ENCODE measurements at regions not wholly inside any gene's neighbourhood (a gene's known extent, or its start where the extent isn't known, plus 50 kb on each side); places are given as distances from the start of the nearest gene placed in this dataset.

DNA sequence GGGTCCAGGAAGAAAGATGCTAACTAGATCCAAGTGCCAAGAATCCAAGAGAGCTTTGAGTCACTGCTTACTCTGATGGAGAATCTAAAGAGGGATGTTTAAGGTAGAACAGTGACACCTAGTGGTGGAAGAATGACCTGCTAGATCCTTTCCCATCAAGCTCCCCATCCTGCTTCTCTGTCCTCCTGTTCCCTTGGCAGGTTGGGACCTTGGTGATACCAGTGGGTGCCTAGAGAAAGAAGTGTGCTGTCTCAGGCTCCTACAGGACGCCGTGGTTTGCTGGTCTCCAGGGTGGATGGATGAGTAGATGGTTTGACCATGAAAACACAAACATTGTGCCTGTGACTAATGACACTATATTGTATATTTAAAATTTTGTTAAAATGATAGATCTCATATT, 383.7 kb downstream of the TMEM135 start:
- no peak overlapping the region for H3K27ac ChIP-seq
- H3K9ac ChIP-seq (ENCODE audit: insufficient read length), result no peak overlapping the region
- peak; percentile 76 for DNase-seq (ENCODE audit: low read depth, low spot score)
- H3K36me3 ChIP-seq (ENCODE audit: insufficient read depth, low read length), result no peaks in the 10 kb centered on the region
- no peak for TF ChIP-seq EZH2 (IDR thresholded peaks at IDR 0.05)
- no peak for TF ChIP-seq POLR2AphosphoS5 (IDR thresholded peaks at IDR 0.05; ENCODE audit: borderline replicate concordance, low read depth, low read length)
- TF ChIP-seq FOXP2 (optimal IDR thresholded peaks at IDR 0.05; ENCODE audit: control extremely low read depth, extremely low read length, insufficient read depth), result no peak
- H3K4me3 ChIP-seq, result no peak overlapping the region
- H3K9me3 ChIP-seq (ENCODE audit: low read depth, low read length), result no peaks in the 10 kb centered on the region

DNA sequence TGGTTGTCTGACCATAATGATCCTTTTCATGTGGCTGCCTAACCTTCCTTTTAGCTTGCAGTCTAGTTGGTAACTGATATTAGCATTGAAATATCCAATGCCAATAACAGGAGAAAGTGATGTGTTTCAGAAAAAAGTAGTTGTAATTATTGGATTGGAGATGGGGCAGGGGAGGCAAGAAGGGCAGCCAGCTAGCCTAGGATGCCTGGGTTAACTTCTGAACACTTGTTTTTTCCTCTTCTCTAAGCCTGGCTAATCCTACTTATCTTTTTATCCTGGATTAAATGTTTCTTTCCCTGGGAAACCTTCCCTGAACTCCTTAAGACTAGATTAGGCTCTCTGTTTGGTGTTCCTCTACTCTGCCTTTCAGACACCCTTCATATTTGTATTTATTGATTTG, 380.2 kb downstream of the TMEM135 start:
- DNase-seq (ENCODE audit: low read depth, low spot score), result no peak
- Histone ChIP-seq H3K9ac (ENCODE audit: insufficient read length) (no peak overlapping the region), H3K9me3 (ENCODE audit: low read depth, low read length) (no peaks in the 10 kb centered on the region), H3K4me3 (no peak overlapping the region), H3K27ac (no peak overlapping the region), H3K36me3 (ENCODE audit: insufficient read depth, low read length) (no peaks in the 10 kb centered on the region)
- TF ChIP-seq EZH2 (IDR thresholded peaks at IDR 0.05) (no peak), FOXP2 (optimal IDR thresholded peaks at IDR 0.05; ENCODE audit: control extremely low read depth, extremely low read length, insufficient read depth) (no peak), POLR2AphosphoS5 (IDR thresholded peaks at IDR 0.05; ENCODE audit: borderline replicate concordance, low read depth, low read length) (no peak)

DNA sequence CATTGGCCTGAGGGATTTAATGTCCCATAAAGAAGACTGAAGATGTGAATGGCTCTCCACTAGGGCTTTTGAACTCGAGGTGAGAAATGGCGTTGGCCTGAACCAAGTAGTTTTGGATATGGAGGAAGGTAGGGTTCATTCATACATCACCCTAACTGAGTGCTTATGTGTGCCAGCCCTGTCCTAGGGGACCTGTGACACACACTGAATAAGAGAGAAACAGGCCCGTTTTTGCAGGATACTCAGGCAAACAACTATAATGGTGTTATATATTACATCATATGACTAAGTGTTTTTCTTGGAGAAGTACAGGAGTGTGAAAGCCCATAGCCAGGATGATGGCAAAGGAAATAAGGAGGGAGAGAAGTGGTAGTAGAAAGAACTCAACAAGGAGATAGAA, 368.1 kb downstream of the TMEM135 start:
- Histone ChIP-seq H3K27ac (no peak overlapping the region), H3K9me3 (ENCODE audit: low read depth, low read length) (no peaks in the 10 kb centered on the region), H3K9ac (ENCODE audit: insufficient read length) (no peak overlapping the region), H3K36me3 (ENCODE audit: insufficient read depth, low read length) (no peaks in the 10 kb centered on the region), H3K4me3 (no peak overlapping the region)
- DNase-seq (ENCODE audit: low read depth, low spot score), result no peak
- no peak for TF ChIP-seq POLR2AphosphoS5 (IDR thresholded peaks at IDR 0.05; ENCODE audit: borderline replicate concordance, low read depth, low read length)
- TF ChIP-seq EZH2 (IDR thresholded peaks at IDR 0.05), result no peak

DNA sequence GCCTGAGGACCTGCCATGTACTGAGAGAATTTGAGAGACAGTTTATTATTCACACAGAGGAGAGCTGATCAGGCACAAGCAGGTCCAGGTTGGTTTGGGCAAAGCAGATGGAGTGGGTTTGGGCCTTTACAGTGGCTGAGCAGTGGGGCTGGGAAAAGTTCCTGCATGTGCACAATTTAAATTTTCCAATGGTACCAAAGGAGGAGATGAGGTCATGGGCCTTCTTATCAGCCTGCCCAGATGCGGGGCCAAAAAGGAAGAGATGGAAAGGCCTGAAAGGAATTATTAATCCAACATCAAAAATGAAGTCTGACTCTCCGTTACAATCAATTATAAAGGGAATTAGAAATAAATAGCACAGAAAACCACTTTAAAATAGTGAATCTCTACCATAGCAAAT, 367.6 kb downstream of the TMEM135 start:
- Histone ChIP-seq H3K9ac (ENCODE audit: insufficient read length) (no peak overlapping the region), H3K27ac (no peak overlapping the region), H3K9me3 (ENCODE audit: low read depth, low read length) (no peaks in the 10 kb centered on the region), H3K4me3 (no peak overlapping the region), H3K36me3 (ENCODE audit: insufficient read depth, low read length) (no peaks in the 10 kb centered on the region)
- no peak for DNase-seq (ENCODE audit: low read depth, low spot score)
- no peak for TF ChIP-seq EZH2 (IDR thresholded peaks at IDR 0.05)
- TF ChIP-seq POLR2AphosphoS5 (IDR thresholded peaks at IDR 0.05; ENCODE audit: borderline replicate concordance, low read depth, low read length), result no peak
- no peak for TF ChIP-seq FOXP2 (optimal IDR thresholded peaks at IDR 0.05; ENCODE audit: control extremely low read depth, extremely low read length, insufficient read depth)

DNA sequence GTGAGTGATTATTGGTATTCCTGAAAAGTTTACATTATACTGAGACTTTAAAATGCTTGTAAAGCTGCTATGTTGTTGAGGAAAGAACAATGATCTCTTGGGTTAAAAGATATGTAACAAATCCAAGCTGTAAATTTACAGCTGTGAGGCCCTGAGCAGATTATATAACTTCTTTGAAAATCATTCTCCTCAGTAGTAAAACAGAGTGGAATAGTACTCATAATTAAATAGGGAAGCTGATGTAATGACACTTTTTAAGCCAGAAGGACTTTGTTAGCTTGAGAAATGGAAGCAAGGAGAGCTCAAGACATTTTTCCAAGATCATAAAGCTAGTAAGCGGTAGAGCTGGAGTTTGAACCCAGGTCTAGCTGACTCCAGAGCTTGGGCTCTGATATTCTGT, 363.9 kb downstream of the TMEM135 start:
- H3K9ac ChIP-seq (ENCODE audit: insufficient read length), result no peak overlapping the region
- no peaks in the 10 kb centered on the region for H3K9me3 ChIP-seq (ENCODE audit: low read depth, low read length)
- H3K27ac ChIP-seq, result no peak overlapping the region
- H3K4me3 ChIP-seq, result no peak overlapping the region
- H3K36me3 ChIP-seq (ENCODE audit: insufficient read depth, low read length), result no peaks in the 10 kb centered on the region
- no peak for TF ChIP-seq POLR2AphosphoS5 (IDR thresholded peaks at IDR 0.05; ENCODE audit: borderline replicate concordance, low read depth, low read length)
- no peak for DNase-seq (ENCODE audit: low read depth, low spot score)

GRCh38 chr11:87399341-87399740, 361.6 kb downstream of the TMEM135 start:
- H3K36me3 ChIP-seq (ENCODE audit: insufficient read depth, low read length), result no peaks in the 10 kb centered on the region
- no peak for TF ChIP-seq FOXP2 (optimal IDR thresholded peaks at IDR 0.05; ENCODE audit: control extremely low read depth, extremely low read length, insufficient read depth)
- no peak for TF ChIP-seq EZH2 (IDR thresholded peaks at IDR 0.05)
- no peak for TF ChIP-seq POLR2AphosphoS5 (IDR thresholded peaks at IDR 0.05; ENCODE audit: borderline replicate concordance, low read depth, low read length)
- H3K27ac ChIP-seq, result no peak overlapping the region
- H3K4me3 ChIP-seq, result no peak overlapping the region
- no peaks in the 10 kb centered on the region for H3K9me3 ChIP-seq (ENCODE audit: low read depth, low read length)
- no peak overlapping the region for H3K9ac ChIP-seq (ENCODE audit: insufficient read length)
- DNase-seq (ENCODE audit: low read depth, low spot score), result no peak

DNA sequence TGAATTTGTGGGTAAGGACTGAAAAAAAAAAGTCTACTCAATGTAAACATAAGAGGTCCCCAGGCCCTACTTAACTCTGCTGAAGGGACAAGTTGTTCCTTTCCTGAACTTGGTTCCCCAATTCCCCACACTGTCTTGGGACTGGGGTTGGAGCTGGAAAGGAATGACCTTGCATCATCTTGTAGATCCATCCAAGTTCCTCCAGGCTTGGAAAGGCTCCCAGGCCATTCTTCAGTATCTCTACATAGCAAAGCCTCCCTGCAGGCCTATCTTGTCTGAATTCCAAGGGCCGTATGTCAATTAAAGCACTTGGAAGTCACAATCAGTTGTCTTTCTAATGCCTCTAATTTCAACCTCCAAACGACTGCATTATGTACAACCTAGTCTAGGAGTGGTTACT, 361.2 kb downstream of the TMEM135 start:
- H3K9me3 ChIP-seq (ENCODE audit: low read depth, low read length), result no peaks in the 10 kb centered on the region
- TF ChIP-seq POLR2AphosphoS5 (IDR thresholded peaks at IDR 0.05; ENCODE audit: borderline replicate concordance, low read depth, low read length) (no peak), FOXP2 (optimal IDR thresholded peaks at IDR 0.05; ENCODE audit: control extremely low read depth, extremely low read length, insufficient read depth) (no peak), EZH2 (IDR thresholded peaks at IDR 0.05) (no peak)
- H3K4me3 ChIP-seq, result no peak overlapping the region
- no peaks in the 10 kb centered on the region for H3K36me3 ChIP-seq (ENCODE audit: insufficient read depth, low read length)
- H3K27ac ChIP-seq, result no peak overlapping the region
- no peak overlapping the region for H3K9ac ChIP-seq (ENCODE audit: insufficient read length)
- no peak for DNase-seq (ENCODE audit: low read depth, low spot score)

- no peak for DNase-seq (ENCODE audit: low read depth, low spot score)
- no peaks in the 10 kb centered on the region for H3K9me3 ChIP-seq (ENCODE audit: low read depth, low read length)
- no peak for TF ChIP-seq POLR2AphosphoS5 (IDR thresholded peaks at IDR 0.05; ENCODE audit: borderline replicate concordance, low read depth, low read length)
- TF ChIP-seq EZH2 (IDR thresholded peaks at IDR 0.05), result no peak
- TF ChIP-seq FOXP2 (optimal IDR thresholded peaks at IDR 0.05; ENCODE audit: control extremely low read depth, extremely low read length, insufficient read depth), result no peak
- no peaks in the 10 kb centered on the region for H3K36me3 ChIP-seq (ENCODE audit: insufficient read depth, low read length)
- no peak overlapping the region for H3K4me3 ChIP-seq
- no peak overlapping the region for H3K27ac ChIP-seq
- H3K9ac ChIP-seq (ENCODE audit: insufficient read length), result no peak overlapping the region
Observed at GRCh38 chr11:87397011-87397865, 359.5 kb downstream of the TMEM135 start.

- H3K9ac ChIP-seq (ENCODE audit: insufficient read length), result no peak overlapping the region
- no peaks in the 10 kb centered on the region for H3K36me3 ChIP-seq (ENCODE audit: insufficient read depth, low read length)
- no peaks in the 10 kb centered on the region for H3K9me3 ChIP-seq (ENCODE audit: low read depth, low read length)
- H3K4me3 ChIP-seq, result no peak overlapping the region
- TF ChIP-seq FOXP2 (optimal IDR thresholded peaks at IDR 0.05; ENCODE audit: control extremely low read depth, extremely low read length, insufficient read depth), result no peak
- TF ChIP-seq EZH2 (IDR thresholded peaks at IDR 0.05), result no peak
- no peak for TF ChIP-seq POLR2AphosphoS5 (IDR thresholded peaks at IDR 0.05; ENCODE audit: borderline replicate concordance, low read depth, low read length)
- DNase-seq (ENCODE audit: low read depth, low spot score), result no peak
- H3K27ac ChIP-seq, result no peak overlapping the region
Observed at GRCh38 chr11:87394924-87395323, 357.2 kb downstream of the TMEM135 start.
